ENCODE measurements at regions not wholly inside any gene's neighbourhood (a gene's known extent, or its start where the extent isn't known, plus 50 kb on each side); places are given as distances from the start of the nearest gene placed in this dataset.

- WGBS, 3 donors, result 82 to 93% (median 84%) methylated on average over 2 of the region's 2 CpGs
These were observed 316.2 kb upstream of the TBC1D5 start for GRCh38 chr3:18058666-18059065.

DNA sequence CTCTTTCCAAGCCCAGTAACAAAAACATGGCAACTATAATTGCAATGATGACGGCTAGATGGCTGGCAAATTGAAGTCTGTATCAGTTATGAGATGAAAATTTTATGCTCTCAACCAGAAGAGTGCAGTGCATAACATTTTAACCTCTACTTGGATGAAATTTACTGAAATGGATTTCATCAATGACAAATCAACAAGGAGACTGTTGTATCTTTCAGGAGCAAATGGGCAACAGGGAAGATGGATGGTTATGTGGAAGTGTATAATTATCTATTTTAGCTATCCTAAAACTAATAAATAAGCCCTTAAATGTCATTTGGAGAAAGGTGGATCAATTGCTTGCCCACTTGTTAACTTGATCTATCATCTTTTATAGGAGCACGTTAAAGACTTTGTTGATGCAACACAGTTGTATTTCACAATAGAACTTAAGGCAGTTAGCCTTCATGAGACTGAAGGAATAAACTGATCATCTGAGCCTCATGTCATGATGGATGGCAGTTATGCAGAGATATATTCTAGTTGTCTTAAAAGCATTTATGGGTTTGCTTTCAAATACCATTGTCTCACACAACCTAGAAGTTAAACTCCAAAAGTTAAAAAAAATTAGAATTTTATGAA, 315.1 kb upstream of the TBC1D5 start:
- no peak overlapping the region for H3K27ac ChIP-seq
- no peaks in the 10 kb centered on the region for H3K9me3 ChIP-seq
- H3K4me3 ChIP-seq, result no peak overlapping the region
- 82 to 90% (median 86%) methylated on average over 2 of the region's 2 CpGs for WGBS, 3 donors
- no peaks in the 10 kb centered on the region for H3K4me1 ChIP-seq (ENCODE audit: insufficient read depth)
- DNase-seq, result no peak
- no peaks in the 10 kb centered on the region for H3K27me3 ChIP-seq
- intact Hi-C loops (cut with DNase I), result no loop called here
- TF ChIP-seq, protein P1, sequence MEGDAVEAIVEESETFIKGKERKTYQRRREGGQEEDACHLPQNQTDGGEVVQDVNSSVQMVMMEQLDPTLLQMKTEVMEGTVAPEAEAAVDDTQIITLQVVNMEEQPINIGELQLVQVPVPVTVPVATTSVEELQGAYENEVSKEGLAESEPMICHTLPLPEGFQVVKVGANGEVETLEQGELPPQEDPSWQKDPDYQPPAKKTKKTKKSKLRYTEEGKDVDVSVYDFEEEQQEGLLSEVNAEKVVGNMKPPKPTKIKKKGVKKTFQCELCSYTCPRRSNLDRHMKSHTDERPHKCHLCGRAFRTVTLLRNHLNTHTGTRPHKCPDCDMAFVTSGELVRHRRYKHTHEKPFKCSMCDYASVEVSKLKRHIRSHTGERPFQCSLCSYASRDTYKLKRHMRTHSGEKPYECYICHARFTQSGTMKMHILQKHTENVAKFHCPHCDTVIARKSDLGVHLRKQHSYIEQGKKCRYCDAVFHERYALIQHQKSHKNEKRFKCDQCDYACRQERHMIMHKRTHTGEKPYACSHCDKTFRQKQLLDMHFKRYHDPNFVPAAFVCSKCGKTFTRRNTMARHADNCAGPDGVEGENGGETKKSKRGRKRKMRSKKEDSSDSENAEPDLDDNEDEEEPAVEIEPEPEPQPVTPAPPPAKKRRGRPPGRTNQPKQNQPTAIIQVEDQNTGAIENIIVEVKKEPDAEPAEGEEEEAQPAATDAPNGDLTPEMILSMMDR (IDR thresholded peaks at IDR 0.05), result no peak
- no peak for TF ChIP-seq EP300 (IDR thresholded peaks at IDR 0.05)
- TF ChIP-seq POLR2A (IDR thresholded peaks at IDR 0.05), result no peak
- no peaks in the 10 kb centered on the region for H3K36me3 ChIP-seq

More at GRCh38 chr3:18058666-18059065, 316.2 kb upstream of the TBC1D5 start:
- no peaks in the 10 kb centered on the region for H3K36me3 ChIP-seq
- H3K4me1 ChIP-seq (ENCODE audit: insufficient read depth), result no peaks in the 10 kb centered on the region
- no peak overlapping the region for H3K27ac ChIP-seq
- H3K27me3 ChIP-seq, result no peaks in the 10 kb centered on the region
- no peaks in the 10 kb centered on the region for H3K9me3 ChIP-seq
- TF ChIP-seq, protein P1 (IDR thresholded peaks at IDR 0.05), result no peak
- TF ChIP-seq POLR2A (IDR thresholded peaks at IDR 0.05), result no peak
- no peak for TF ChIP-seq EP300 (IDR thresholded peaks at IDR 0.05)
- H3K4me3 ChIP-seq, result no peak overlapping the region
- no peak for DNase-seq
- intact Hi-C loops (cut with DNase I), result no loop called here

DNA sequence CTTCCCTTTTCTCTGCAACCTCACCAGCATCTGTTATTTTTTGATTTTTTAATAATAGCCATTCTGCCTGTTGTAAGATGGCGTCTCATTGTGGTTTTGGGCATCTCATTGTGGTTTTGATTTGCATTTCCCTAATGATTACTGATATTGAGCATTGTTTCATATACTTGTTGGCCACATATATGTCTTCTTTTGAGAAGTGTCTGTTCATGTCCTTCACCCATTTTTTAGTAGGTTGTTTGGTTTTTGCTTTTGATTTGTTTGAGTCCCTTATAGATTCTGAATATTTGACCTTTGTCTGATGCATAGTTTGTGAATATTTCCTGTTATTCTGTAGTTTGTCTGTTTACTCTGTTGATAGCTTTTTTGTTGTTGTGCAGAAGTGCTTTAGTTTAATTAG, 312.2 kb upstream of the TBC1D5 start:
- TF ChIP-seq EP300 (IDR thresholded peaks at IDR 0.05), result no peak
- Histone ChIP-seq H3K36me3 (no peaks in the 10 kb centered on the region), H3K4me1 (ENCODE audit: insufficient read depth) (no peaks in the 10 kb centered on the region), H3K27me3 (no peaks in the 10 kb centered on the region), H3K27ac (no peak overlapping the region), H3K9me3 (no peaks in the 10 kb centered on the region), H3K4me3 (no peak overlapping the region)
- intact Hi-C loops (cut with DNase I), result no loop called here
- no peak for DNase-seq
- WGBS, 3 donors, result 90 to 91% (median 91%) methylated on average over 1 of the region's 1 CpG

- WGBS, 3 donors, result 83 to 89% (median 88%) methylated on average over 3 of the region's 3 CpGs
These were observed 308.9 kb upstream of the TBC1D5 start for GRCh38 chr3:18051306-18051705.

DNA sequence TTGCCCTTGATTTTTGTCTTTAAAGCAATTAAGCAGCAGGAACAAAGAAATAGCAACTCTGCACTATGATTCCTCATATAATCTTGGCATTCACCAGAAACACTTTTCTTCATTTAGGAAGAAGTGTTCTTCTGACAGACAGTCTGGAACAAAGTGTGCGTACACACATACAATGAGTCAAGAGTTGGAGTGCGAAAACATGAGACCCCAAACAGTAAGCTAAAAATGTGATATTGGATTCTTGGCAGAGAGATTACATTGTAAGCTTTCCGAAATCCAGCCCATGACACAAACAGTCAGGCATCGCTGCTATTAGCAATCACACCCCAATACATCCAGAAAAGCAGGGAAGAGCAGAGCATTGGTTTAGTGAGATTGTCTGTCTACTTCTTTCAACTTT, 306.7 kb upstream of the TBC1D5 start:
- Histone ChIP-seq H3K4me3 (no peak overlapping the region), H3K27me3 (no peaks in the 10 kb centered on the region), H3K36me3 (no peaks in the 10 kb centered on the region), H3K4me1 (ENCODE audit: insufficient read depth) (no peaks in the 10 kb centered on the region), H3K9me3 (no peaks in the 10 kb centered on the region), H3K27ac (no peak overlapping the region)
- no peak for DNase-seq
- TF ChIP-seq, protein P1 (IDR thresholded peaks at IDR 0.05), result no peak
- TF ChIP-seq POLR2A (IDR thresholded peaks at IDR 0.05) (no peak), EP300 (IDR thresholded peaks at IDR 0.05) (no peak)
- intact Hi-C loops (cut with DNase I), result no loop called here
- 13 to 29% (median 22%) methylated on average over 4 of the region's 4 CpGs for WGBS, 3 donors

More at GRCh38 chr3:18051306-18051705, 308.9 kb upstream of the TBC1D5 start:
- Histone ChIP-seq H3K4me3 (no peak overlapping the region), H3K4me1 (ENCODE audit: insufficient read depth) (no peaks in the 10 kb centered on the region), H3K27ac (no peak overlapping the region), H3K36me3 (no peaks in the 10 kb centered on the region), H3K27me3 (no peaks in the 10 kb centered on the region), H3K9me3 (no peaks in the 10 kb centered on the region)
- TF ChIP-seq EP300 (IDR thresholded peaks at IDR 0.05) (no peak), POLR2A (IDR thresholded peaks at IDR 0.05) (no peak)
- TF ChIP-seq, protein P1 (IDR thresholded peaks at IDR 0.05), result no peak
- DNase-seq, result no peak
- intact Hi-C loops (cut with DNase I), result no loop called here

Data from ovary (tissue), 7 donors.